AML-193 (cell line): ENCODE measurements at regions not wholly inside any gene's neighbourhood (a gene's known extent, or its start where the extent isn't known, plus 50 kb on each side); places are given as distances from the start of the nearest gene placed in this dataset.
A peak's percentile ranks its signal among the peaks of the same experiment; 100 is the strongest.

Source experiments
- DNase-seq, 2 experiments: peaks; one replicate each; lab custom pipeline; 2025; lab: John Stamatoyannopoulos, UW

DNA sequence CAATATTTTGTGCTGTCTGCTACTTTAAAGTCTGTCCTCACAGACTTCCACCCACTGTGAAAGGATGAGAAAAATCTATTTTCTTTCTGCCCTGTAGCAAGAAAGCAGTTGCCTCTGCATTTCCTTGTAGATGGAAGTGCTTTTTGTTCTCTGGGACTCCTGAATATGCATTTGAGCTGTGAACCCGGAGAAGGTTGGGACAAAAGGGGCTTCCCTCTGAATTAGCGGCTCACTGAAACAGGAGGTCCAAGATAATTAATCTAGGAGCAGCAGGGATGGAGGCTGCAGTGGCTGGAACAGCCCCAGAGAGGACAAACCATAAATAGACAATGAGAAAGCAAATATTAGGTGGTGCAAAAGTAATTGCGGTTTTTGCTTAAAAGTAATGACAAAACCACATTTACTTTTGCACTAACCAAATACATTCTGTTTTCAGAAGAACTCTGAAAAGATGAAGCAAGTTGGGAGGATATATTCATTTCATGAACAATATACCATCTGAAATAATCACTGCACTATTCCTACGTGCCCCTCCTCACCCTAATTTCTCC lies 143.4 kb upstream of the KBTBD8 start:
- DNase-seq = no peak

DNA sequence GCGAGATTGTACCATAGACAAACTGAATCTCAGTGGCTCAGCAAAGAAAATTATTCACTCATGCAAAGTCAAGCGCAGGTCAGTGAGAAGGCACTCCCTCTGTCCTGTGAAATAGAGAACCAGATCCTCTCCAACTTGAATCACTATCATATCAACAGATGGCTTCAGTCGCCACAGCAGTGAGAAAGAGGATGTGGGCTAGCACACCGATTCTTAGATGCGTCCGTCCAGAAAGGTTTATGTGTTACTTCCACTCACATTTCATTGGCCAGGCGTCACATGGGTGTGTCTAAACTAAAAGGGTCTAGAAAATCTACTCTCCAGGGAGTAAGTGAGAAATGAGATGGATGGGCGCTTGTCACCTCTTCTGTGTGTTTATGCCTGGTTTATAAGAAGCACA lies 141.6 kb upstream of the KBTBD8 start:
- DNase-seq = no peak

DNA sequence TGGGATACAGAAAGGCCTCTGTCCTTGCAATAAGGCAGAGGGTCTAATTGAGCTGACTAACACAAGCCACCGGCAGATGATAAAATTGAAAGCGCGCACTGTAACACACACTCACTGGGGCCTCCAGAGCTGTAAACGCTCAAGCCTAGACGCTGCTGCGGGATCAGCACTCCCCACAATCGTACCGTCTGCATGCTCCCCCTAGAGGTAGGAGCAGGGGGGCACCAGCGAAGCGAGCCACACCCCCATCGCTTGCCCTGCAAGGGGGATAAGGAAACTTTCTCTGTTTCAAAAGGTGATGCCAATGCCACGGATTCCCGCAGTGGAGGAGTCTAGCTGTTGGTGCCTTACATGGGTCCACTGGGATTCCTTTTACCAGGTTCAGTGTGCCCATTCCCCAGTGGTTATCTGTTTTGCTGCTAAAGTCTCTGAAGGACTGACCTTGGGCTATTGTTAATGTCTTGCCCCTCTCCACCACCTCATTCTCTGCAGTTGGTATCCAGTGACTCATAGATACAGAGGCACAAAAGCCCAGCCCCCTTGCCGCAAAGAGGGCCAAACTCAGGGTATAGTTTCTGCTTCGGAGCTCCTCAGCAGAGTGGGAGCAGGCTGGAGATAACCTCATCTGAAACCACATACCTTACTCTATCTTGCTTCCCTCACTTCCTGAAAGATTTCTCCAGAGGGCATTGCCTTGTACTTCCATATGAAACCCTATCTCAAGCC lies 139.3 kb upstream of the KBTBD8 start:
- no peak for DNase-seq

DNA sequence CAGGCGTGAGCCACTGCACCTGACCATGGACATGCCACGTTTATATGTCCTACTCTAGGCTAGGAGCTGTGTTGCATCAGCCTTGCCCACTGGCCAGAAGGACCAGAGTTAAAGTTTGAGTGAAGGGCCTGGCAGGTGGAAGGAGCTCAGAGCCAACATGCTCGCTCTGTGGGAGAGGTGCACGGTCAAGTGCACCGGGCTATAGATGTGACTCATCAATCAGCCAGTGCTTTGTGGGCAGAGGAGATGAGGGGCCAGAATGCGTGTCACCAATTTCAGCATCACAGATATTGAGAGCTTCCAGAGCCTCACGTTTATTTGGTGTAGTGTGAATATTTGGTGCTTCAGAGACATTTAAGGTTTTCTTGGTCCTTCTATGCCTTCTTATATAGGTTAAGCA lies 137.3 kb upstream of the KBTBD8 start:
- DNase-seq = no peak

DNA sequence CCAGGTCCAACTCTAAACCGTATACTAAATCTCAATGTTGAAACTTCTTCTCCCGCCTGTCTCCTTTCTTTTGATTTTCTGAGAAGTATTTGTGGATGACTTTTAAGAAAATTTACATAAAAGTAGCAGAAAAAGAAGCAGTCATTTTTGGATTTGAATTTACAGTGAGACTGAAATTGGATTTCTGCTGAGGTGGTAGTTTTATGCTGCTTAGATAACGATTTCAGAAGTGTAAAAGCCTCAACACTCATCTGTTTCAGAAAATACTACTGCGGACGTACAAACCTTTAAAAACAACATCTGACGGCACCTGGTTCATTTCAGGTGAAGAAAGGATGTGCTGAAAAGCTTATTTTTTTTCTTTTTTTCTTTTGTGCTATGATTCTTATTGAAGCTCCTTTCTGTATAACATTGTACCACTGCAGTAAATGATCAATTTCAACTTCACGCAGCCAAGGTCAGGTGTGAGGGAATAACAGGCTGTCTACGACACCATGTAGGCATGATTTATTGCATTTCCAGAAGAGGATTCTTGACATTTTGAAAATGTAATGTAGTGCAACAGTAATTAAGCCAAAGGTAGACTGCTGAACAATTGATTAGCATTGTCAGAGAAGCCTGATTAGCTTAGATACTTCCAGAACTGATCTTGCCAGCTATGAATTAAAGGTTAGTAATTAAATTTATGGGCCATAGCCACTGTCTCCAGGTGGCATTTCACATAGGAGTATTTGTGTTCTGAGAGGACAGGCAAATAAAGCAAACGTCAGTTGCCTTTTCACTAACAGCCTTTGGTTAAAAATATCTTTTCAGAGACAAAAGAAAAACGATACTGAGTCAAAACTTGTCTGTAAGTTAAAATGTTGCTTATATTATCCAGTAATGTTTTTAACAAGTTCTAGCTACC lies 134.6 kb upstream of the KBTBD8 start:
- DNase-seq = no peak

GRCh38 chr3:66884659-66885058 lies 113.4 kb upstream of the KBTBD8 start:
- no peak for DNase-seq

- DNase-seq = no peak
These were observed 112.6 kb upstream of the KBTBD8 start for GRCh38 chr3:66885326-66886000.

DNA sequence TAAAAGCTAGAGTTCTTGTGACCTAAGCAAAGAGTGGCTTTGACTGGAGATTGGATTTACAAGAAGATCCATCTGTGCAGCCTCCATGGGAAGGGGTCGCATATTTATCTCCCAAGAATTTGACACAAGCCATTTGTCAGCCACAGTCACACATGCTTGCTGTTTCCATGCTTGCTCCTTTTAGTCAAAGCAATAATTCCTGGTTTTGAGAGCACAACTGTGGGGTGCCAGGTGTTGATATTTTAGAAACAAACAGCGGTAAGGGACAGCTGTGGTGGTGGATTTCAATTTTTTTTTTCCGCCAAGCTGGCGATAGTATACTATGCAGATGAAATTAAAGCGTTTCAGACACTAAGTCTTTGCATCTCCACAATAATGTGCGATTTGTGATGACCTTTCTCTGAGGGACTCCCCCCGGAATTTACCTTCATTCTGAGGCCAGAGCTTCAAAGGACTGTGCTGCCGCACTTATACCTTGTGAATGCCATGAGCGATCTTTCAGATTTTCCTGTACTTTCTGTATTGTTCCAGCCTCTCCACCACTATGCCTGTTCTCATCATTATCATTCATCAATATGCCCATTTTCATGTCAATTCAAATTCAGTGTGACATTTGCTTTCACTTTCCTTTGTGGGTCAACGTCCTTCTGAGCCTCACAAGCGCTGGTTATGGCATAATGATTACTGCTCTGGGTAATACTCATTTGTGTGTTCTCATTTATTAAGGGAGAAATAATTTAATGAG lies 108.2 kb upstream of the KBTBD8 start:
- no peak for DNase-seq

DNA sequence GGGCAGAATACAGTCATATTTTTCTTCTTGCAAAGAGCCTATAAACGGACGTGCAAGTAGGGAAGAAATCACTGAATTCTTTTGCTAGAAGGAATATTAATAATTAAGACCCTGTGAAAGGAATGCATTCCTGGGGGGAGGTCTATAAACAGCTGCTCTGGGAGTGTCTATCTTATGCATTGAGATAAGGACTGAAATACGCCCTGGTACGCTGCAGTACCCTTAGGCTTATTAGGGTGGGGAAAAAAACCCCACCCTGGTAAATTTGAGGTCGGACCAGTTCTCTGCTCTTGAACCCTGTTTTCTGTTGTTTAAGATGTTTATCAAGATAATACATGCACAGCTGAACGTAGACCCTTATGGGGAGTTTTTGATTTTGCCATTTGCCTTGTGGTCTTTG lies 100.0 kb upstream of the KBTBD8 start:
- DNase-seq = no peak

- DNase-seq = no peak
These were observed 93.8 kb upstream of the KBTBD8 start for GRCh38 chr3:66904336-66904735.

DNA sequence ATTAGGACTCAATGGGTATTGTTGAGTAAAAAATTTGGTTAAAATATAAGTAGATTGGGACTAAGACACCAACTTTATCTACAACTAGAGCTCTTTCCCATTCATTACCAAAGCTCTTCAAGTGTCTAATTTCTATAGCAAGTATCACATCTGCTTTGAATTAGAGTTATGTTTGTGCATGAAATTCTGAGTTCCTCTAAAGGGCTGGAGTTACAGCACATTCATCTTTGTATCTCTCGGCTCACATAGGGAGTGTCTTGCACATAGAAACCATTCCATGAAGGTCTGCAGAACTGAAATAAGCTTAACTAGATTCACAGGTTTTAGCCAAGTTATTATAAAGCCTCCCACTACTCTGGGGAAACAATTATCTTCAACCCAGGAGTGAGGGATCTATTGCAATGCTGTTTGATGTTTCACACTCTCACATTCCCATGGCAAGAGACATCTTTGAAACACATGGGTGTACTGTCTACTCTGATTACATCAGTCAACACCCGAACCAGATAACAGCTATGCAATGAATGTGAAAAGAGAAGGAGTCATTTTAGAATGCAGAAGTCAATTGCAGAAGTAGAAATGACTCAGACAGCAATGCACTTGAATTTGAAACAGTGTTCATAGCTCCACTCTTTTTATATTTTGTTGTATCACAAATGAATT lies 93.1 kb upstream of the KBTBD8 start:
- peak; percentile 21 to 56 for DNase-seq

DNA sequence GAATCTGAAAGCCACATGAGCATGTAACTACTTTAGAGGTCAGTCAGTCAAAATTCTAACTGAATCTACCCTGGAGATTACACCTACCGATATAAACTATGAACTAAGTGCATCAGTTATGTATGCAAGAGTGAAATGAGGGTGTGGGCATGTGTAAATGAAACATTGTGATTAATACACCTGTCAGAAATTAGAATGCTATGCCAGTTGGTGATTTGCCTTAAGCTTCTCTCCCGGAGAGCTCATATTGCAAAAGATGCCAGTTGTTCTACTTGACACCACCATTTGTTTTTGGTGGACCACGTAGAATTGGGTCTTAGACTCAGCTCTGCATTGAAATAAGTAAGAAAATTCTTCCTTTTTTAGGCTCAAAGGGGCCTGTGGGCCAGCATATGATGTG lies 91.0 kb upstream of the KBTBD8 start:
- no peak for DNase-seq

- no peak for DNase-seq
These were observed 87.6 kb upstream of the KBTBD8 start for GRCh38 chr3:66910266-66911055.

GRCh38 chr3:66912306-66912705 lies 85.8 kb upstream of the KBTBD8 start:
- no peak for DNase-seq

- DNase-seq = no peak
These were observed 76.0 kb upstream of the KBTBD8 start for GRCh38 chr3:66922058-66922457.

DNA sequence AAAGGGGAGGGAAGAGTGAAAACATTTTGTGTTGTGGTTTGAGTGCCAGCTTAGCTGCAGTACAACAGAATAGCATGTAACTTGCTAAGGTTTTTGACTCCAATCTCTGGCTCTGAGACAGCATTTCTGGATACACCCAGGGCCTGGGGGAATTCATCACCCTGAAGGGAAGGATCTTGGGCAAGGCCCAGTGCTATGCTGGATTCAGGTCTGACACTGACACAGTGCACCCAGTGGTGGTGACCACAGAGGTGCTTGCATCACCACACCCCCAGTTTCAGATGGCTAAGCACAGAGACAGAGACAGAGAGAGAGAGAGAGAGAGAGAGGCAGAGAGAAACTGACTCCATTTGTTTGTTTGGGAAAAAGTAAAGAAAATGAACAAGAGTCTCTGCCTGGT lies 74.1 kb upstream of the KBTBD8 start:
- no peak for DNase-seq

GRCh38 chr3:66928252-66928651 lies 69.9 kb upstream of the KBTBD8 start:
- no peak for DNase-seq

DNA sequence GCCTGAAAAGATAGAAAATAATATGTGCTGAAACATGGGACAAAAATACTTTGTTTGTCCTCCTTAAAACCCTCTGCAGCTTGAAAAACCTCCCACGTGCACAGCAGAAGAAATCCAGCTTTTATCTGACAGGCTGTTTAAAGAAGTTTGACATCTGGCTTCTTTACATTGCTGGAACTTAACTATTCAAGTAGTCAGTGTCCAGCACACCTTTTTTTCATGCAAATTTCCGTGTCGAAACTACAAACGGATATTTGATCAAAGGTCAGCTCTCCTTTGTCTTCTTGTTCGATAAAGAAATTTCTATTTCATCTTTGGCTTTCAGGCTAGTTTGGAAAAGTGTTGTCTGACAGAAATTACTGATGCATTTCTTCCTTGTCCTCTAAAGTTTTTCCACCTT lies 66.8 kb upstream of the KBTBD8 start:
- DNase-seq = no peak

- no peak for DNase-seq
These were observed 66.4 kb upstream of the KBTBD8 start for GRCh38 chr3:66931699-66932098.

- DNase-seq = no peak
These were observed 64.9 kb upstream of the KBTBD8 start for GRCh38 chr3:66933233-66933632.
